Right lobe of liver (tissue), 6 donors: ENCODE measurements at regions not wholly inside any gene's neighbourhood (a gene's known extent, or its start where the extent isn't known, plus 50 kb on each side); places are given as distances from the start of the nearest gene placed in this dataset.

Experiments
- ATAC-seq, 4 donors: fragments of 200-7000 bp; cut with Tn5 transposase; one replicate each; pipeline ENCODE4 v1.9.1; 2020; ENCODE audit warnings: mild to moderate bottlenecking in 4 of 4, moderate library complexity in 4 of 4
- DNase-seq, 3 donors: peaks; one replicate each; pipeline ENCODE4 v3.0.0-alpha.2; 2020
- H3K27ac ChIP-seq, 3 donors: fragments of 200-600 bp; one replicate each; pipeline ENCODE4 v1.8.0; 2022
- H3K27me3 ChIP-seq, 2 donors: fragments of 200-600 bp; one replicate each; pipeline ENCODE4 v1.8.0; 2022
- H3K36me3 ChIP-seq, 4 donors: fragments of 200-600 bp; sonication (generic) in 1 of 4; one replicate each; pipeline versions ENCODE4 v1.5.1 to v1.8.0; 2017 to 2022; ENCODE audit warnings: control low read depth in 1 of 4
- H3K4me1 ChIP-seq, 4 donors: fragments of 200-600 bp; sonication (generic) in 1 of 4; one replicate each; pipeline versions ENCODE4 v1.5.1 to v1.8.0; 2017 to 2022; ENCODE audit warnings: control low read depth in 1 of 4
- H3K4me3 ChIP-seq, 3 donors: fragments of 200-600 bp; one replicate each; pipeline ENCODE4 v1.8.0; 2022
- H3K9me3 ChIP-seq, 4 donors: fragments of 200-600 bp; sonication (generic) in 1 of 4; one replicate each; pipeline versions ENCODE4 v1.5.1 to v1.8.0; 2017 to 2022; ENCODE audit warnings: control low read depth in 1 of 4
- POLR2A ChIP-seq: fragments of 450-650 bp; IDR thresholded peaks from one replicate; pipeline ENCODE4 v1.6.1; 2017; ENCODE audit warnings: antibody characterized with exemption, mild to moderate bottlenecking
- WGBS: methylation state at CpG from one replicate; pipeline ENCODE4 v1.1.6; 2018; ENCODE audit warnings: low coverage, low lambda C conversion rate; ENCODE audit not compliant: insufficient coverage; ENCODE audit errors: missing lambda C conversion rate; 5-methylcytosine and 5-hydroxymethylcytosine counted together
- intact Hi-C, 2 donors: fragments of 100-400 bp; cut with DNase I; formaldehyde crosslinking; loops; one replicate each; pipeline versions ENCODE4 v1.11.2 to v1.14.1; 2022
- TF ChIP-seq, protein P1 (sequence below), 4 donors: fragments of 200-600 bp in 3 of 4; fragments of 450-650 bp in 1 of 4; IDR thresholded peaks; one replicate each; pipeline versions ENCODE4 v1.5.1 to v1.8.0; 2016 to 2022; ENCODE audit warnings: antibody characterized with exemption in 4 of 4, mild to moderate bottlenecking in 2 of 4
- donor health status: DM: no; HTN: yes; CAD: no.
- donor health status: DM: no; HTN: no; CAD: no.
- donor health status: DM: no; HTN: no; CAD: no.
- donor health status: DM: no; HTN: yes; CAD: no.
- donor health status: DM: no; HTN: yes; CAD: no.

DNA sequence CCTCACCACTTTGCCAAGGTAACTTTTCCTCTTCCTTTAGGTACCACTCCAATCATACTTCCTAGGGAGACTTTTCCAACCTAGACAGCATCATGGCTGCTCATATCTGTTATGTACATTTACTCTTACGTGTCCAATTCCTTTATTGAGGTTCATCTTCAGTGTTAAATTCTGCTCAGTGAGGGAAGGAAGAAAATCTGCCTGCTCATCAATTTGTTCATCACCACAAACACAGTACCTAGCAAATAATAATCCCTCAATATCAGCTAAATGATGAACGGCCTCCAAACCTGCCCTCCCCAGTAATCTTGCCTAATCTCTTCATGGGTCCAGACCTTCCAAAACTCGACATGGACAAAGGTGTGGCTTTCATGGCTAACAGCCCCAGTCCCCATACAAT, 380.8 kb downstream of the KCTD12 start:
- no peak overlapping the region for H3K27ac ChIP-seq
- 38% methylated on average over 3 of the region's 3 CpGs for WGBS
- DNase-seq (no peak), ATAC-seq (no peak)
- TF ChIP-seq, protein P1, sequence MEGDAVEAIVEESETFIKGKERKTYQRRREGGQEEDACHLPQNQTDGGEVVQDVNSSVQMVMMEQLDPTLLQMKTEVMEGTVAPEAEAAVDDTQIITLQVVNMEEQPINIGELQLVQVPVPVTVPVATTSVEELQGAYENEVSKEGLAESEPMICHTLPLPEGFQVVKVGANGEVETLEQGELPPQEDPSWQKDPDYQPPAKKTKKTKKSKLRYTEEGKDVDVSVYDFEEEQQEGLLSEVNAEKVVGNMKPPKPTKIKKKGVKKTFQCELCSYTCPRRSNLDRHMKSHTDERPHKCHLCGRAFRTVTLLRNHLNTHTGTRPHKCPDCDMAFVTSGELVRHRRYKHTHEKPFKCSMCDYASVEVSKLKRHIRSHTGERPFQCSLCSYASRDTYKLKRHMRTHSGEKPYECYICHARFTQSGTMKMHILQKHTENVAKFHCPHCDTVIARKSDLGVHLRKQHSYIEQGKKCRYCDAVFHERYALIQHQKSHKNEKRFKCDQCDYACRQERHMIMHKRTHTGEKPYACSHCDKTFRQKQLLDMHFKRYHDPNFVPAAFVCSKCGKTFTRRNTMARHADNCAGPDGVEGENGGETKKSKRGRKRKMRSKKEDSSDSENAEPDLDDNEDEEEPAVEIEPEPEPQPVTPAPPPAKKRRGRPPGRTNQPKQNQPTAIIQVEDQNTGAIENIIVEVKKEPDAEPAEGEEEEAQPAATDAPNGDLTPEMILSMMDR (IDR thresholded peaks at IDR 0.05): no peak
- no peak for TF ChIP-seq POLR2A
- no peaks in the 10 kb centered on the region for H3K4me1 ChIP-seq
- H3K36me3 ChIP-seq: no peaks in the 10 kb centered on the region
- intact Hi-C loops: no loop called here
- no peaks in the 10 kb centered on the region for H3K9me3 ChIP-seq
- H3K27me3 ChIP-seq: no peaks in the 10 kb centered on the region
- H3K4me3 ChIP-seq: no peak overlapping the region

DNA sequence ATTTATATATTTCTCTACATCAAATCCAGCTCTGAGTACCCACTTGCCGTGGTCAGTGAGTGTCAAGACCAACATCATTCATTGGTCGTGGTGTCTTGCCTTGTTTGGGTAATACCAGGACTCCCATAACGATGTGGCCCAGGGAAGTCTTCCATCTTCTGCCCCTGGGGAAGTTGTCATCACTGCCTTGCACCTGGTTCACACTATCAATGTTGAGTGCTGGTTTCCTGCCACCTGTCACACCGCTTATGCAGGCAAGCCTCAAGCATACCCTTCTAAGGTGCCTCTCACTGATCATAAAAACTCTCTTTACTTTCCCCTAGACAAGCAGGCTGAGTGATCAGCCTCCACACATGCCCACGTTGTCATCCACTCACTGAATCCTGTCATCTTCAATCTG, 382.4 kb downstream of the KCTD12 start:
- intact Hi-C loops: no loop called here
- Histone ChIP-seq H3K27me3 (no peaks in the 10 kb centered on the region), H3K27ac (no peak overlapping the region), H3K36me3 (no peaks in the 10 kb centered on the region), H3K4me3 (no peak overlapping the region), H3K9me3 (no peaks in the 10 kb centered on the region), H3K4me1 (no peaks in the 10 kb centered on the region)
- DNase-seq (no peak), ATAC-seq (no peak)
- WGBS: 42% methylated on average over 5 of the region's 5 CpGs
- TF ChIP-seq POLR2A: no peak
- TF ChIP-seq, protein P1 (IDR thresholded peaks at IDR 0.05): no peak

DNA sequence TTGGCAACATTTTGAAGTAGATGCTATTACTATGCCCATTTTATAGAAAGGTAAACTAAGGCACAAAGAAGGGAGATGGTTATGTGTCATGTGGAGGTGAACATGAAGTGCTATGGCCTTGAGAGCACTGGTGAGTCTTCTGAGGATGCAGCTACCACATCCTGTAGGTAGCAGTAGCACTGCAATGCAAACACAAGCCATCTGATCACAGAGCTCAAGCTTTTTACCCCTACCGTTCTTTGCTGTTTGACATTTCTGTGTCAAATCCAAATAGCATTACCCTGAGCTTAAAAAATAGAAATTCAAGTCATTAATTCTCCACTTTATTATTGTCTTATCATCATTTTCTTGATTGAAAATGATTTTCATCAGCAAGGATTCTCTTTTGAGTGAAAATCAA, 382.9 kb downstream of the KCTD12 start:
- TF ChIP-seq POLR2A: no peak
- TF ChIP-seq, protein P1 (IDR thresholded peaks at IDR 0.05): no peak
- H3K9me3 ChIP-seq: no peaks in the 10 kb centered on the region
- no peak overlapping the region for H3K27ac ChIP-seq
- H3K4me3 ChIP-seq: no peak overlapping the region
- H3K4me1 ChIP-seq: no peaks in the 10 kb centered on the region
- H3K27me3 ChIP-seq: no peaks in the 10 kb centered on the region
- no peak for DNase-seq
- 42% methylated on average over 1 of the region's 1 CpG for WGBS
- ATAC-seq: no peak
- no peaks in the 10 kb centered on the region for H3K36me3 ChIP-seq
- intact Hi-C loops: no loop called here

DNA sequence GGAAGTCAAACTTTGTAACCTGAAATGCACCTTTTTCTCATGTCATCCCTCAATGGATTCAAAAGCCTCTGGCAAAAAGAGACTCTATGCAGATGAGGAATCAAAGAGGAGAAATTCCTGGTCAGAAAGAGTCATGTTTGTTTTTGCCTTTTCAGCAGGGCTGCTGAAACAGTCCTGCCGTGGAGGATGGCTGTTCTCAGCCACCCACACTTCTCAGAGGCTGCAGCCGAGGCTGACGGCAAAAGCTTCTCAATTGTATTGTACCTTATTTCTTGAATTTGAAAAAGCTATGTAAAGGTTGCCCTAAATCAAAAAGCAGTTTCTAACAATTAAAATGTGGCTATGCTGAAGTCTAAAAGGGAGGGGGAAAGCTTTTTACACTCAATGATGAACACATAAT, 385.3 kb downstream of the KCTD12 start:
- no peaks in the 10 kb centered on the region for H3K36me3 ChIP-seq
- H3K9me3 ChIP-seq: no peaks in the 10 kb centered on the region
- no peak for ATAC-seq
- no peak overlapping the region for H3K4me3 ChIP-seq
- TF ChIP-seq, protein P1 (IDR thresholded peaks at IDR 0.05): no peak
- no peak for TF ChIP-seq POLR2A
- intact Hi-C loops: no loop called here
- no peak overlapping the region for H3K27ac ChIP-seq
- H3K27me3 ChIP-seq: no peaks in the 10 kb centered on the region
- H3K4me1 ChIP-seq: no peaks in the 10 kb centered on the region
- DNase-seq: no peak
- 32% methylated on average over 3 of the region's 3 CpGs for WGBS

DNA sequence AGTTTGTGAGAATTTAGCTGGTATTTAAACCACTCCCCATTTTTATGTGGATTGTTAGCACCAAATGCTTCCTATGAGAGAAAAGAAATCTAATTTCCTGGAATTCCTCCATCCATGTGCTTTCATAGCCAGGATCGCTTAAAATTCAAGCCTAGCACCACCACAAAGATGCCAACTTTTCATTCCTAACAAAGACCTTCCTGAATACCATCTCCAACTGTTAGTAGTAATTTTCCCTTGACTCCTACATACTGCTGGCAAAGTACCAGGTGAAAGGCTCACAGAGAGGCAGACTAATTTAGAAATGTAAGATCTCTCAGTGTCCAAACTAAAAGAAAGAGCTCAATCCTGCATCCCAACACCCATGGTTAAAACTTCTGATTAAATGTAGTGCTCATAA, 386.3 kb downstream of the KCTD12 start:
- DNase-seq (no peak), ATAC-seq (no peak)
- intact Hi-C loops: no loop called here
- no peaks in the 10 kb centered on the region for H3K36me3 ChIP-seq
- H3K4me3 ChIP-seq: no peak overlapping the region
- H3K4me1 ChIP-seq: no peaks in the 10 kb centered on the region
- WGBS: 50% methylated on average over 1 of the region's 1 CpG
- no peaks in the 10 kb centered on the region for H3K27me3 ChIP-seq
- no peak overlapping the region for H3K27ac ChIP-seq
- H3K9me3 ChIP-seq: no peaks in the 10 kb centered on the region
- TF ChIP-seq, protein P1 (IDR thresholded peaks at IDR 0.05): no peak
- TF ChIP-seq POLR2A: no peak
